ENCODE measurements at regions not wholly inside any gene's neighbourhood (a gene's known extent, or its start where the extent isn't known, plus 50 kb on each side); places are given as distances from the start of the nearest gene placed in this dataset.

- H3K4me3 ChIP-seq: no peak overlapping the region
- H3K27ac ChIP-seq: no peak overlapping the region
- H3K27me3 ChIP-seq (replicated peaks in 1 of 7): no peaks in the 10 kb centered on the region
- no peak for TF ChIP-seq CTCF (IDR thresholded peaks at IDR 0.05 in 8 of 11, conservative IDR thresholded peaks at IDR 0.05 in 3 of 11)
- TF ChIP-seq POLR2AphosphoS5 (IDR thresholded peaks at IDR 0.05): no peak
- TF ChIP-seq POLR2A (IDR thresholded peaks at IDR 0.05): no peak
- no peaks in the 10 kb centered on the region for H3K4me1 ChIP-seq
- intact Hi-C loops (cut with DNase I; ENCODE audit: low total_unique reads): no loop called here
- no peak for DNase-seq
- 64 to 84% (median 77%) methylated on average over 2 of the region's 2 CpGs for WGBS, 5 donors
- no peaks in the 10 kb centered on the region for H3K9me3 ChIP-seq
- H3K36me3 ChIP-seq: no peaks in the 10 kb centered on the region
Measured at GRCh38 chr14:58760121-58760520, 122.4 kb downstream of the DACT1 start.

GRCh38 chr14:58762629-58763028 lies 124.9 kb downstream of the DACT1 start:
- no peak overlapping the region for H3K27ac ChIP-seq
- no peaks in the 10 kb centered on the region for H3K27me3 ChIP-seq (replicated peaks in 1 of 7)
- no peak overlapping the region for H3K4me3 ChIP-seq
- intact Hi-C loops (cut with DNase I; ENCODE audit: low total_unique reads): no loop called here
- no peaks in the 10 kb centered on the region for H3K9me3 ChIP-seq
- TF ChIP-seq CTCF (IDR thresholded peaks at IDR 0.05 in 8 of 11, conservative IDR thresholded peaks at IDR 0.05 in 3 of 11) (no peak), POLR2AphosphoS5 (IDR thresholded peaks at IDR 0.05) (no peak), POLR2A (IDR thresholded peaks at IDR 0.05) (no peak)
- DNase-seq: no peak
- H3K36me3 ChIP-seq: no peaks in the 10 kb centered on the region
- WGBS, 5 donors: 77 to 100% (median 89%) methylated on average over 1 of the region's 1 CpG
- no peaks in the 10 kb centered on the region for H3K4me1 ChIP-seq

- WGBS, 5 donors: 66 to 80% (median 78%) methylated on average over 4 of the region's 4 CpGs
- H3K27ac ChIP-seq: no peak overlapping the region
- H3K9me3 ChIP-seq: no peaks in the 10 kb centered on the region
- intact Hi-C loops (cut with DNase I; ENCODE audit: low total_unique reads): no loop called here
- DNase-seq: no peak
- no peaks in the 10 kb centered on the region for H3K4me1 ChIP-seq
- no peaks in the 10 kb centered on the region for H3K27me3 ChIP-seq (replicated peaks in 1 of 7)
- no peaks in the 10 kb centered on the region for H3K36me3 ChIP-seq
- no peak overlapping the region for H3K4me3 ChIP-seq
- no peak for TF ChIP-seq POLR2AphosphoS5 (IDR thresholded peaks at IDR 0.05)
- TF ChIP-seq POLR2A (IDR thresholded peaks at IDR 0.05): no peak
- TF ChIP-seq CTCF (IDR thresholded peaks at IDR 0.05 in 8 of 11, conservative IDR thresholded peaks at IDR 0.05 in 3 of 11): no peak
Measured at GRCh38 chr14:58763210-58763609, 125.4 kb downstream of the DACT1 start.

GRCh38 chr14:58765418-58765831 lies 127.7 kb downstream of the DACT1 start:
- Histone ChIP-seq H3K27me3 (replicated peaks in 1 of 7) (no peaks in the 10 kb centered on the region), H3K36me3 (no peaks in the 10 kb centered on the region), H3K9me3 (no peaks in the 10 kb centered on the region), H3K4me1 (no peaks in the 10 kb centered on the region), H3K4me3 (no peak overlapping the region), H3K27ac (peak overlapping the region in 6 of 8 donors; percentile 15 to 54 (median 38))
- intact Hi-C loops (cut with DNase I; ENCODE audit: low total_unique reads): no loop called here
- 62 to 80% (median 77%) methylated on average over 12 of the region's 12 CpGs for WGBS, 5 donors
- TF ChIP-seq CTCF (IDR thresholded peaks at IDR 0.05 in 8 of 11, conservative IDR thresholded peaks at IDR 0.05 in 3 of 11): no peak
- peak in 1 of 3 donors; percentile 50 for TF ChIP-seq POLR2AphosphoS5 (IDR thresholded peaks at IDR 0.05)
- DNase-seq: no peak
